ENCODE measurements at regions not wholly inside any gene's neighbourhood (a gene's known extent, or its start where the extent isn't known, plus 50 kb on each side); places are given as distances from the start of the nearest gene placed in this dataset.
"Not testable (repeated sequence)": the region's sequence is repeated elsewhere in the genome, so short reads cannot be mapped to it uniquely, and the experiment has no call there.

GRCh38 chr7:5121256-5121655, 68.8 kb upstream of the WIPI2 start:
- not testable (repeated sequence) for H3K27me3 Mint-ChIP-seq; H3K9me3 Mint-ChIP-seq; DNase-seq (ENCODE audit: extremely low spot score, unreplicated experiment); H3K4me1 Mint-ChIP-seq (ENCODE audit: unreplicated experiment); H3K4me3 Mint-ChIP-seq; H3K27ac Mint-ChIP-seq; H3K36me3 Mint-ChIP-seq

DNA sequence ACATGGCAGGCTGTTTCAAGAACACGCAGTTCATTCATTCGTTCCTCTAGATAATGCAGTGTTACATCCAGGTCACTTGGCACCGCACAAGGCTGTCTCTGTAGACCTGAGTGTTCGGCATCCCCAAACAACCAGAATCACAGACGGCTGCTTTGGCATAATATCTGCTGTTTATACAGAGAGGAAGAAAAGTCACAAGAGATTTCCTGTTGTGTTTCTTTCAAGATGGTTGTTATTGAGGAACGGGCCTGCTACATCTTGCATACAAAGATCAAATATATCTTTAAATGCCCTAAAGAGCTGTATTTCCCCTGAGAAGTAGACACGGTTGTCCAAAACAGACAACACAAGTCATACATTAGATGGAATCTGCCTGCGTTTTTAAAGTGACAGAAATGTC, 58.8 kb upstream of the WIPI2 start:
- H3K27me3 Mint-ChIP-seq; H3K9me3 Mint-ChIP-seq; H3K4me1 Mint-ChIP-seq (ENCODE audit: unreplicated experiment); H3K36me3 Mint-ChIP-seq; H3K4me3 Mint-ChIP-seq; H3K27ac Mint-ChIP-seq; DNase-seq (ENCODE audit: extremely low spot score, unreplicated experiment): not testable (repeated sequence)

DNA sequence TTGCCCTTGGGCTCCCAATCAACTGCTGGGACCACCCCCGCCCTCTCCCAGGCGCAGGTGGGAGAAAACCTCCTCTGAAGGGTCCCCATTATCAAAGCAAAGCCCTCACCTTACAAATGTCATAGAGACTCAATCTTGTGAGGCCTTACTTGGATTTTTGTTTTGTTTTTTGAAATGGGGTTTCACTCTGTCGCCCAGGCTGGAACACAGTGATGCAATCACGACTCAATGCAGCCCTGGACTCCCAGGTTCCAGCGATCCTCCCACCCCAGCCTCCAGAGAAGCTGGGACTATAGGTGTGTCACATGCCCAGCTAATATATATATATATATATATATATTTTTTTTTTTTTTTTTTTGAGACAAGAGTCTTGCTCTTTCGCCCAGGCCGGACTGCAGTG, 57.5 kb upstream of the WIPI2 start:
- H3K27ac Mint-ChIP-seq: no peak overlapping the region
- no peaks in the 10 kb centered on the region for H3K4me1 Mint-ChIP-seq (ENCODE audit: unreplicated experiment)
- DNase-seq (ENCODE audit: extremely low spot score, unreplicated experiment): no peak
- TF ChIP-seq CTCF (conservative IDR thresholded peaks at IDR 0.05): no peak
- no peaks in the 10 kb centered on the region for H3K36me3 Mint-ChIP-seq
- H3K27me3 Mint-ChIP-seq: peaks cover 7% of the 10 kb centered on the region
- H3K9me3 Mint-ChIP-seq: no peaks in the 10 kb centered on the region
- H3K4me3 Mint-ChIP-seq: no peak overlapping the region

GRCh38 chr7:5139998-5140397, 50.0 kb upstream of the WIPI2 start:
- Mint-ChIP-seq H3K9me3 (no peaks in the 10 kb centered on the region), H3K27ac (no peak overlapping the region), H3K4me1 (ENCODE audit: unreplicated experiment) (no peaks in the 10 kb centered on the region), H3K36me3 (no peaks in the 10 kb centered on the region), H3K27me3 (peaks cover 2% of the 10 kb centered on the region), H3K4me3 (no peak overlapping the region)
- TF ChIP-seq CTCF (conservative IDR thresholded peaks at IDR 0.05): peak; percentile 67
- DNase-seq (ENCODE audit: extremely low spot score, unreplicated experiment): no peak
